22Rv1 (cell line): ENCODE measurements at regions not wholly inside any gene's neighbourhood (a gene's known extent, or its start where the extent isn't known, plus 50 kb on each side); places are given as distances from the start of the nearest gene placed in this dataset.

Experiments used
- ZFX ChIP-seq: fragments of 450-650 bp; IDR thresholded peaks from 2 replicates; pipeline ENCODE4 v1.6.1; 2017; ENCODE audit warnings: antibody characterized with exemption, borderline replicate concordance
- TF ChIP-seq, protein P1 (sequence below): fragments of 450-650 bp; IDR thresholded peaks from 2 replicates; pipeline ENCODE4 v1.5.1; 2017; ENCODE audit warnings: mild to moderate bottlenecking

DNA sequence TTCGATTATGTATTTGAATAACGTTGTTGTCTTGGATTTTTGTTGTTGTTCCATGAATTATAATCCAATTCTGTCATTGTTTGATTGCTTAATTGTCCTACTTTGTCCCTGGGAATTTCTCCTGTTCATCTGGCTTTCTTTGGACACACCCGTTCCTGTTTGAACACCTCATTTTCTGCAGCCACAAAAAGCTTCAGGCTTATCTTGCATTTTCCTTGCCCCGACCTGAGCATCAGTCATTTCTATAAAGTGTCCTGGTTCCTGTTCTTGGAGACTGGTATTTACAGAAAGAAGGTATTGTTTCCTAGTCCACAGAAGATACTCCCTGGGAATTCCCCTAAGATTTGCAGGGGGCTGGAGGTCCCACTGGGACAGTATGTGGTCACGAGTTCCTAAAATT is 731.8 kb upstream of the ARGLU1 start:
- TF ChIP-seq, protein P1, sequence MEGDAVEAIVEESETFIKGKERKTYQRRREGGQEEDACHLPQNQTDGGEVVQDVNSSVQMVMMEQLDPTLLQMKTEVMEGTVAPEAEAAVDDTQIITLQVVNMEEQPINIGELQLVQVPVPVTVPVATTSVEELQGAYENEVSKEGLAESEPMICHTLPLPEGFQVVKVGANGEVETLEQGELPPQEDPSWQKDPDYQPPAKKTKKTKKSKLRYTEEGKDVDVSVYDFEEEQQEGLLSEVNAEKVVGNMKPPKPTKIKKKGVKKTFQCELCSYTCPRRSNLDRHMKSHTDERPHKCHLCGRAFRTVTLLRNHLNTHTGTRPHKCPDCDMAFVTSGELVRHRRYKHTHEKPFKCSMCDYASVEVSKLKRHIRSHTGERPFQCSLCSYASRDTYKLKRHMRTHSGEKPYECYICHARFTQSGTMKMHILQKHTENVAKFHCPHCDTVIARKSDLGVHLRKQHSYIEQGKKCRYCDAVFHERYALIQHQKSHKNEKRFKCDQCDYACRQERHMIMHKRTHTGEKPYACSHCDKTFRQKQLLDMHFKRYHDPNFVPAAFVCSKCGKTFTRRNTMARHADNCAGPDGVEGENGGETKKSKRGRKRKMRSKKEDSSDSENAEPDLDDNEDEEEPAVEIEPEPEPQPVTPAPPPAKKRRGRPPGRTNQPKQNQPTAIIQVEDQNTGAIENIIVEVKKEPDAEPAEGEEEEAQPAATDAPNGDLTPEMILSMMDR: no peak
- no peak for TF ChIP-seq ZFX
